HL-60 (cell line): ENCODE measurements at regions not wholly inside any gene's neighbourhood (a gene's known extent, or its start where the extent isn't known, plus 50 kb on each side); places are given as distances from the start of the nearest gene placed in this dataset.
A peak's percentile ranks its signal among the peaks of the same experiment; 100 is the strongest.

Source experiments
- GABPA ChIP-seq: IDR thresholded peaks from 2 replicates; pipeline ENCODE4 v1.6.1; 2012; ENCODE audit warnings: low read depth
- POLR2AphosphoS5 ChIP-seq: IDR thresholded peaks from 2 replicates; pipeline ENCODE4 v1.6.1; 2012; ENCODE audit warnings: low read depth
- SPI1 ChIP-seq: IDR thresholded peaks from 2 replicates; pipeline ENCODE4 v1.6.1; 2012; ENCODE audit warnings: low read depth, mild to moderate bottlenecking, borderline replicate concordance
- TF ChIP-seq, protein P1 (sequence below): IDR thresholded peaks from one replicate; pipeline ENCODE4 v1.5.1; 2011; ENCODE audit warnings: low read length, control low read depth, inconsistent platforms; ENCODE audit not compliant: insufficient read depth
- TF ChIP-seq, protein P2 (sequence below): IDR thresholded peaks from 2 replicates; pipeline ENCODE4 v1.6.1; 2012; ENCODE audit warnings: low read depth; ENCODE audit not compliant: insufficient replicate concordance

DNA sequence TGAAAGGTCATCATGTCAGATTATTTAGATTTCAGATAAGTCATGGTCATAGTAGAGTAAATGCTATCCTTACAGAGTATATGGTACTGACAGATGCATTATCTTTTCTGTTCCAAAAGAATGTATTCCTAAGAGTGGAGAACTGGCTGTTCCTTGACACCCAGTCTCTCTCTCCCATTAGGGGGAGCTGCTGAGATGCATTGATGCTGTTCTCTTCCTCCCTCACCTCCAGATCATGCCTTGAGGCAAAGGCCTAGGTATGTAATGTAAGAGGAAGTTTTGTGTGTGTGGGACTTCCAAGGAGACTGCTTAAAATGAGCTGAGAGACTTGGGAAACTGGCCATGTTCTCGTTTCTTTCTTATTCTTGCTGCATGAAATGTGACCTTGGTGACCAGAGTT, 979.5 kb upstream of the CELF4 start:
- TF ChIP-seq GABPA (no peak), POLR2AphosphoS5 (no peak), SPI1 (no peak)
- TF ChIP-seq, protein P1, sequence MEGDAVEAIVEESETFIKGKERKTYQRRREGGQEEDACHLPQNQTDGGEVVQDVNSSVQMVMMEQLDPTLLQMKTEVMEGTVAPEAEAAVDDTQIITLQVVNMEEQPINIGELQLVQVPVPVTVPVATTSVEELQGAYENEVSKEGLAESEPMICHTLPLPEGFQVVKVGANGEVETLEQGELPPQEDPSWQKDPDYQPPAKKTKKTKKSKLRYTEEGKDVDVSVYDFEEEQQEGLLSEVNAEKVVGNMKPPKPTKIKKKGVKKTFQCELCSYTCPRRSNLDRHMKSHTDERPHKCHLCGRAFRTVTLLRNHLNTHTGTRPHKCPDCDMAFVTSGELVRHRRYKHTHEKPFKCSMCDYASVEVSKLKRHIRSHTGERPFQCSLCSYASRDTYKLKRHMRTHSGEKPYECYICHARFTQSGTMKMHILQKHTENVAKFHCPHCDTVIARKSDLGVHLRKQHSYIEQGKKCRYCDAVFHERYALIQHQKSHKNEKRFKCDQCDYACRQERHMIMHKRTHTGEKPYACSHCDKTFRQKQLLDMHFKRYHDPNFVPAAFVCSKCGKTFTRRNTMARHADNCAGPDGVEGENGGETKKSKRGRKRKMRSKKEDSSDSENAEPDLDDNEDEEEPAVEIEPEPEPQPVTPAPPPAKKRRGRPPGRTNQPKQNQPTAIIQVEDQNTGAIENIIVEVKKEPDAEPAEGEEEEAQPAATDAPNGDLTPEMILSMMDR = peak; percentile 27
- TF ChIP-seq, protein P2, sequence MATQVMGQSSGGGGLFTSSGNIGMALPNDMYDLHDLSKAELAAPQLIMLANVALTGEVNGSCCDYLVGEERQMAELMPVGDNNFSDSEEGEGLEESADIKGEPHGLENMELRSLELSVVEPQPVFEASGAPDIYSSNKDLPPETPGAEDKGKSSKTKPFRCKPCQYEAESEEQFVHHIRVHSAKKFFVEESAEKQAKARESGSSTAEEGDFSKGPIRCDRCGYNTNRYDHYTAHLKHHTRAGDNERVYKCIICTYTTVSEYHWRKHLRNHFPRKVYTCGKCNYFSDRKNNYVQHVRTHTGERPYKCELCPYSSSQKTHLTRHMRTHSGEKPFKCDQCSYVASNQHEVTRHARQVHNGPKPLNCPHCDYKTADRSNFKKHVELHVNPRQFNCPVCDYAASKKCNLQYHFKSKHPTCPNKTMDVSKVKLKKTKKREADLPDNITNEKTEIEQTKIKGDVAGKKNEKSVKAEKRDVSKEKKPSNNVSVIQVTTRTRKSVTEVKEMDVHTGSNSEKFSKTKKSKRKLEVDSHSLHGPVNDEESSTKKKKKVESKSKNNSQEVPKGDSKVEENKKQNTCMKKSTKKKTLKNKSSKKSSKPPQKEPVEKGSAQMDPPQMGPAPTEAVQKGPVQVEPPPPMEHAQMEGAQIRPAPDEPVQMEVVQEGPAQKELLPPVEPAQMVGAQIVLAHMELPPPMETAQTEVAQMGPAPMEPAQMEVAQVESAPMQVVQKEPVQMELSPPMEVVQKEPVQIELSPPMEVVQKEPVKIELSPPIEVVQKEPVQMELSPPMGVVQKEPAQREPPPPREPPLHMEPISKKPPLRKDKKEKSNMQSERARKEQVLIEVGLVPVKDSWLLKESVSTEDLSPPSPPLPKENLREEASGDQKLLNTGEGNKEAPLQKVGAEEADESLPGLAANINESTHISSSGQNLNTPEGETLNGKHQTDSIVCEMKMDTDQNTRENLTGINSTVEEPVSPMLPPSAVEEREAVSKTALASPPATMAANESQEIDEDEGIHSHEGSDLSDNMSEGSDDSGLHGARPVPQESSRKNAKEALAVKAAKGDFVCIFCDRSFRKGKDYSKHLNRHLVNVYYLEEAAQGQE = no peak
